ENCODE measurements at regions not wholly inside any gene's neighbourhood (a gene's known extent, or its start where the extent isn't known, plus 50 kb on each side); places are given as distances from the start of the nearest gene placed in this dataset.

DNA sequence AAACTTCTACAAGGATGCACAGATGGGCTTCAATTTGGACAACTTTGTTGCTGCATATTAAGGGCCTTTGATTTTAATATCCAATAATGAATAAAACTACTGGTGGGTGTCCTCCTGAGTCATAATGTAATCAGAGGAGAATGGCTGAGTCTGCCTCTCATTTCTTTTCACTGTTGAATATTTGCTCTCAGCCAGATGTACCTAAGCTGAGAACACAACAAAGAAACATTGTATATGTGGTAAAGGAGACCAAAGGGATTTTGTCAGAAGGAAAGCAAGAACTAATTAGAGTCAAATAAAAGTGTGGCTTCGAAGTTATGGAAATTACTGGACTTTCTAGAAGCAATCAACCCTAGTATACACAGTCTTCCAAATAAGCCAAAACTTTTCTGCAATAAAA is 131.0 kb upstream of the BET1 start:
- Histone ChIP-seq H3K18ac (ENCODE audit: low read length) (no peak overlapping the region), H3K4me1 (ENCODE audit: control insufficient read depth in 2 of 2, insufficient read depth in 1 of 2, low read depth in 1 of 2, low read length in 2 of 2) (peaks cover 0 to 1% of the 10 kb centered on the region in 2 donors)

GRCh38 chr7:94142281-94142680 is 138.1 kb upstream of the BET1 start:
- Histone ChIP-seq H3K9ac (ENCODE audit: low read depth, low read length, poor library complexity) (no peak overlapping the region), H3K36me3 (replicated peaks in 1 of 2; ENCODE audit: control insufficient read depth in 2 of 2, insufficient read depth in 2 of 2, low read length in 2 of 2) (no peaks in the 10 kb centered on the region), H3K4me2 (ENCODE audit: insufficient read depth, low read length, poor library complexity, severe bottlenecking) (no peak overlapping the region), H3K4ac (ENCODE audit: low read length) (no peak overlapping the region), H3K27ac (replicated peaks; ENCODE audit: low read length) (no peak overlapping the region), H2BK15ac (ENCODE audit: low read length) (no peak overlapping the region), H4K8ac (ENCODE audit: low read depth, low read length) (no peak overlapping the region), H2BK5ac (ENCODE audit: low read length) (no peak overlapping the region), H2AFZ (ENCODE audit: low read length) (no peak overlapping the region), H3K4me3 (ENCODE audit: low read length in 2 of 2) (no peak overlapping the region), H3K23ac (ENCODE audit: low read depth, low read length, poor library complexity) (no peak overlapping the region), H3K9me3 (replicated peaks in 1 of 2; ENCODE audit: control insufficient read depth in 2 of 2, insufficient read depth in 1 of 2, low read depth in 1 of 2, low read length in 2 of 2) (no peaks in the 10 kb centered on the region), H3K4me1 (ENCODE audit: control insufficient read depth in 2 of 2, insufficient read depth in 1 of 2, low read depth in 1 of 2, low read length in 2 of 2) (no peaks in the 10 kb centered on the region), H2BK120ac (ENCODE audit: low read depth, low read length) (no peak overlapping the region), H2AK5ac (ENCODE audit: low read depth, low read length) (no peak overlapping the region), H2BK12ac (ENCODE audit: low read length) (no peak overlapping the region), H3K79me1 (ENCODE audit: low read depth, low read length) (no peaks in the 10 kb centered on the region), H3K14ac (ENCODE audit: low read length) (no peak overlapping the region), H3K27me3 (ENCODE audit: control insufficient read depth in 3 of 3, insufficient read depth in 3 of 3, low read depth in 1 of 3, low read length in 3 of 3) (no peaks in the 10 kb centered on the region), H4K91ac (ENCODE audit: low read depth, low read length, poor library complexity) (no peak overlapping the region), H3K18ac (ENCODE audit: low read length) (no peak overlapping the region)
- DNase-seq (ENCODE audit: low spot score) = no peak
- WGBS, 2 donors (ENCODE audit: extremely low coverage in 2 of 2, insufficient read length in 2 of 2, insufficient replicate concordance in 1 of 2) = no CpG with 5 or more reads among the region's 2 CpGs

More for the DNA sequence above, 131.0 kb upstream of the BET1 start:
- H3K36me3 ChIP-seq (replicated peaks in 1 of 2; ENCODE audit: control insufficient read depth in 2 of 2, insufficient read depth in 2 of 2, low read length in 2 of 2) = no peaks in the 10 kb centered on the region
- no peak overlapping the region for H2BK120ac ChIP-seq (ENCODE audit: low read depth, low read length)
- H3K9ac ChIP-seq (ENCODE audit: low read depth, low read length, poor library complexity) = no peak overlapping the region
- H3K4me3 ChIP-seq (ENCODE audit: low read length in 2 of 2) = no peak overlapping the region
- no CpG with 5 or more reads among the region's 1 CpG for WGBS, 2 donors (ENCODE audit: extremely low coverage in 2 of 2, insufficient read length in 2 of 2, insufficient replicate concordance in 1 of 2)
- no peak overlapping the region for H2AK5ac ChIP-seq (ENCODE audit: low read depth, low read length)
- no peak overlapping the region for H3K23ac ChIP-seq (ENCODE audit: low read depth, low read length, poor library complexity)
- H3K14ac ChIP-seq (ENCODE audit: low read length) = no peak overlapping the region
- no peak overlapping the region for H4K91ac ChIP-seq (ENCODE audit: low read depth, low read length, poor library complexity)
- no peak overlapping the region for H2BK12ac ChIP-seq (ENCODE audit: low read length)
- DNase-seq (ENCODE audit: low spot score) = no peak
- no peaks in the 10 kb centered on the region for H3K9me3 ChIP-seq (replicated peaks in 1 of 2; ENCODE audit: control insufficient read depth in 2 of 2, insufficient read depth in 1 of 2, low read depth in 1 of 2, low read length in 2 of 2)
- H2BK15ac ChIP-seq (ENCODE audit: low read length) = no peak overlapping the region
- no peak overlapping the region for H2BK5ac ChIP-seq (ENCODE audit: low read length)
- H4K8ac ChIP-seq (ENCODE audit: low read depth, low read length) = no peak overlapping the region
- no peaks in the 10 kb centered on the region for H3K27me3 ChIP-seq (ENCODE audit: control insufficient read depth in 3 of 3, insufficient read depth in 3 of 3, low read depth in 1 of 3, low read length in 3 of 3)
- H3K27ac ChIP-seq (replicated peaks; ENCODE audit: low read length) = no peak overlapping the region
- no peaks in the 10 kb centered on the region for H3K79me1 ChIP-seq (ENCODE audit: low read depth, low read length)
- H3K4me2 ChIP-seq (ENCODE audit: insufficient read depth, low read length, poor library complexity, severe bottlenecking) = no peak overlapping the region
- no peak overlapping the region for H3K4ac ChIP-seq (ENCODE audit: low read length)
- H2AFZ ChIP-seq (ENCODE audit: low read length) = no peak overlapping the region

DNA sequence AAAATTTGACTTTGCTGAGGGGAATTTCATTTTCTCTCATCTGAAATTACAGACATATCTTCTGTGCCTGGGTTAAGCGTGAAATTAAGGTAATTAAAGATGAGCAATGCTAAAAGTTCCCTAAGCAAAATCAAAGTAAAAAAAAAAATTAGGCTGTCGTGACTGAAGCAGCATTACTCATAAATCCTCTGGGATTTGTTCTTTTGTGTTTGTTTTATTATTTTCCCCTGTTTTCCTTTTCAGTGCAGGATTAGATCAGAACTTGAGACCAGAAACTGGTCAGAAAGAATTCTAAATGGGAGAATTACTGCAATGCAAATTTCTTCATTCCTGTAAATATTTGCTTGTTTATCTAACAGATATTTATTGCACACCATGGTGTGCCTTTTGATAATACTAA is 141.4 kb upstream of the BET1 start:
- Histone ChIP-seq H3K4me3 (ENCODE audit: low read length in 2 of 2) (no peak overlapping the region), H4K8ac (ENCODE audit: low read depth, low read length) (no peak overlapping the region), H3K27ac (replicated peaks; ENCODE audit: low read length) (no peak overlapping the region), H2BK120ac (ENCODE audit: low read depth, low read length) (no peak overlapping the region), H3K14ac (ENCODE audit: low read length) (no peak overlapping the region), H3K36me3 (replicated peaks in 1 of 2; ENCODE audit: control insufficient read depth in 2 of 2, insufficient read depth in 2 of 2, low read length in 2 of 2) (no peaks in the 10 kb centered on the region), H3K4me2 (ENCODE audit: insufficient read depth, low read length, poor library complexity, severe bottlenecking) (no peak overlapping the region), H3K4me1 (ENCODE audit: control insufficient read depth in 2 of 2, insufficient read depth in 1 of 2, low read depth in 1 of 2, low read length in 2 of 2) (no peaks in the 10 kb centered on the region), H4K91ac (ENCODE audit: low read depth, low read length, poor library complexity) (no peak overlapping the region), H3K9ac (ENCODE audit: low read depth, low read length, poor library complexity) (no peak overlapping the region), H3K79me1 (ENCODE audit: low read depth, low read length) (no peaks in the 10 kb centered on the region), H3K4ac (ENCODE audit: low read length) (no peak overlapping the region), H2AK5ac (ENCODE audit: low read depth, low read length) (no peak overlapping the region), H2BK15ac (ENCODE audit: low read length) (no peak overlapping the region), H2BK12ac (ENCODE audit: low read length) (no peak overlapping the region), H2AFZ (ENCODE audit: low read length) (no peak overlapping the region), H3K9me3 (replicated peaks in 1 of 2; ENCODE audit: control insufficient read depth in 2 of 2, insufficient read depth in 1 of 2, low read depth in 1 of 2, low read length in 2 of 2) (peaks cover 0 to 2% of the 10 kb centered on the region in 2 donors), H2BK5ac (ENCODE audit: low read length) (no peak overlapping the region), H3K27me3 (ENCODE audit: control insufficient read depth in 3 of 3, insufficient read depth in 3 of 3, low read depth in 1 of 3, low read length in 3 of 3) (no peaks in the 10 kb centered on the region), H3K23ac (ENCODE audit: low read depth, low read length, poor library complexity) (no peak overlapping the region), H3K18ac (ENCODE audit: low read length) (no peak overlapping the region)
- DNase-seq (ENCODE audit: low spot score) = no peak
- no CpG with 5 or more reads among the region's 2 CpGs for WGBS, 2 donors (ENCODE audit: extremely low coverage in 2 of 2, insufficient read length in 2 of 2, insufficient replicate concordance in 1 of 2)

- no peak overlapping the region for H2AK5ac ChIP-seq (ENCODE audit: low read depth, low read length)
- H3K4ac ChIP-seq (ENCODE audit: low read length) = no peak overlapping the region
- H3K27ac ChIP-seq (replicated peaks; ENCODE audit: low read length) = no peak overlapping the region
- H3K4me3 ChIP-seq (ENCODE audit: low read length in 2 of 2) = no peak overlapping the region
- H3K4me2 ChIP-seq (ENCODE audit: insufficient read depth, low read length, poor library complexity, severe bottlenecking) = no peak overlapping the region
- peak overlapping the region; percentile 48 for H2AFZ ChIP-seq (ENCODE audit: low read length)
- H3K9ac ChIP-seq (ENCODE audit: low read depth, low read length, poor library complexity) = no peak overlapping the region
- no peaks in the 10 kb centered on the region for H3K27me3 ChIP-seq (ENCODE audit: control insufficient read depth in 3 of 3, insufficient read depth in 3 of 3, low read depth in 1 of 3, low read length in 3 of 3)
- H4K91ac ChIP-seq (ENCODE audit: low read depth, low read length, poor library complexity) = no peak overlapping the region
- H2BK15ac ChIP-seq (ENCODE audit: low read length) = no peak overlapping the region
- no CpG with 5 or more reads among the region's 6 CpGs for WGBS, 2 donors (ENCODE audit: extremely low coverage in 2 of 2, insufficient read length in 2 of 2, insufficient replicate concordance in 1 of 2)
- H2BK5ac ChIP-seq (ENCODE audit: low read length) = no peak overlapping the region
- H4K8ac ChIP-seq (ENCODE audit: low read depth, low read length) = no peak overlapping the region
- no peak overlapping the region for H3K18ac ChIP-seq (ENCODE audit: low read length)
- no peaks in the 10 kb centered on the region for H3K36me3 ChIP-seq (replicated peaks in 1 of 2; ENCODE audit: control insufficient read depth in 2 of 2, insufficient read depth in 2 of 2, low read length in 2 of 2)
- H2BK120ac ChIP-seq (ENCODE audit: low read depth, low read length) = no peak overlapping the region
- DNase-seq (ENCODE audit: low spot score) = no peak
- H3K4me1 ChIP-seq (ENCODE audit: control insufficient read depth in 2 of 2, insufficient read depth in 1 of 2, low read depth in 1 of 2, low read length in 2 of 2) = no peaks in the 10 kb centered on the region
- no peaks in the 10 kb centered on the region for H3K79me1 ChIP-seq (ENCODE audit: low read depth, low read length)
- H3K9me3 ChIP-seq (replicated peaks in 1 of 2; ENCODE audit: control insufficient read depth in 2 of 2, insufficient read depth in 1 of 2, low read depth in 1 of 2, low read length in 2 of 2) = peaks cover 0 to 2% of the 10 kb centered on the region in 2 donors
- no peak overlapping the region for H3K14ac ChIP-seq (ENCODE audit: low read length)
- H3K23ac ChIP-seq (ENCODE audit: low read depth, low read length, poor library complexity) = no peak overlapping the region
- no peak overlapping the region for H2BK12ac ChIP-seq (ENCODE audit: low read length)
These were observed 142.3 kb upstream of the BET1 start for GRCh38 chr7:94146408-94146807.

Measured in neuronal stem cell (in vitro differentiated cells).